WERI-Rb-1 (cell line): ENCODE measurements at regions not wholly inside any gene's neighbourhood (a gene's known extent, or its start where the extent isn't known, plus 50 kb on each side); places are given as distances from the start of the nearest gene placed in this dataset.

ENCODE experiments used
- DNase-seq: peaks from one replicate; pipeline ENCODE4 v3.0.0-alpha.2; 2020
- H3K27ac ChIP-seq: fragments of 250-450 bp; sonication (Bioruptor Pico); 2 replicates; pipeline ENCODE4 v1.5.1; 2020; ENCODE audit warnings: mild to moderate bottlenecking, moderate library complexity
- H3K27me3 ChIP-seq: fragments of 250-450 bp; sonication (Bioruptor Pico); 2 replicates; pipeline ENCODE4 v1.5.1; 2021; ENCODE audit warnings: mild to moderate bottlenecking, low read depth, moderate library complexity; ENCODE audit not compliant: insufficient read depth, severe bottlenecking
- H3K36me3 ChIP-seq: fragments of 250-450 bp; sonication (Bioruptor Pico); 2 replicates; pipeline ENCODE4 v1.5.1; 2020; ENCODE audit warnings: mild to moderate bottlenecking, moderate library complexity
- H3K4me3 ChIP-seq: 2 replicates; pipeline ENCODE4 v1.5.1; 2011; ENCODE audit warnings: low read depth, mild to moderate bottlenecking, control low read depth, low read length
- H3K9me3 ChIP-seq: fragments of 250-450 bp; sonication (Bioruptor Pico); 2 replicates; pipeline ENCODE4 v1.5.1; 2021; ENCODE audit warnings: mild to moderate bottlenecking, moderate library complexity; ENCODE audit not compliant: severe bottlenecking
- TF ChIP-seq, protein P1 (sequence below): IDR thresholded peaks from 2 replicates; pipeline ENCODE4 v1.5.1; 2011; ENCODE audit warnings: low read depth, mild to moderate bottlenecking, control low read depth, inconsistent platforms, low read length

DNA sequence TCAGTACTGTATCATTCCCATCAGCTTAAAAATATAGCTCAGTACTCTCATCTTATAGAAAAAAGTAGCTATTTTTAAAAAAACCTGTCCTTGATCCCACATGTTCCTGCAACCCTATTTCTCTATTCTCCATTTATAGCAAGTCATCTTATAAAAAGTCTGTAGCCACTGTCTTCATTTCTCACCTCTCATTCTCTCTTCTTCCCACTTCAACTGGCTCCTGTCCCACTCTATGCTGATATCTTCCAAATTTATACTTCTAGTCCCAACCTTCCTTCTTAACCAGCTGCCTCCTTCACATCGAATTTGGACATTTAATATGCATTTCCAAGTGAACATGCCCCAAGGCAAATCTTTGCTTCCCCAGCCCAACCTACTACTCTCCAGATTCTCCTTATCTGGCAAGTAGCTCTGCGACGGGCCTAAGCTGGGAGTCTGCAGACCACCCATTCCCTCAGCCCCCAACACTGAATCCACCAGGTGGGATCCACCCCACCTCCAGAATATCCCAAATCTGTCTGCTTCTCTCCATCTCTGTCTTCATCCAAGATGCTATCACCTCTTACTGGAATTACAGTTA lies 52.0 kb upstream of the TANC2 start:
- no peaks in the 10 kb centered on the region for H3K9me3 ChIP-seq
- H3K27ac ChIP-seq, result no peak overlapping the region
- TF ChIP-seq, protein P1, sequence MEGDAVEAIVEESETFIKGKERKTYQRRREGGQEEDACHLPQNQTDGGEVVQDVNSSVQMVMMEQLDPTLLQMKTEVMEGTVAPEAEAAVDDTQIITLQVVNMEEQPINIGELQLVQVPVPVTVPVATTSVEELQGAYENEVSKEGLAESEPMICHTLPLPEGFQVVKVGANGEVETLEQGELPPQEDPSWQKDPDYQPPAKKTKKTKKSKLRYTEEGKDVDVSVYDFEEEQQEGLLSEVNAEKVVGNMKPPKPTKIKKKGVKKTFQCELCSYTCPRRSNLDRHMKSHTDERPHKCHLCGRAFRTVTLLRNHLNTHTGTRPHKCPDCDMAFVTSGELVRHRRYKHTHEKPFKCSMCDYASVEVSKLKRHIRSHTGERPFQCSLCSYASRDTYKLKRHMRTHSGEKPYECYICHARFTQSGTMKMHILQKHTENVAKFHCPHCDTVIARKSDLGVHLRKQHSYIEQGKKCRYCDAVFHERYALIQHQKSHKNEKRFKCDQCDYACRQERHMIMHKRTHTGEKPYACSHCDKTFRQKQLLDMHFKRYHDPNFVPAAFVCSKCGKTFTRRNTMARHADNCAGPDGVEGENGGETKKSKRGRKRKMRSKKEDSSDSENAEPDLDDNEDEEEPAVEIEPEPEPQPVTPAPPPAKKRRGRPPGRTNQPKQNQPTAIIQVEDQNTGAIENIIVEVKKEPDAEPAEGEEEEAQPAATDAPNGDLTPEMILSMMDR, result no peak
- no peaks in the 10 kb centered on the region for H3K36me3 ChIP-seq
- no peaks in the 10 kb centered on the region for H3K27me3 ChIP-seq
- no peak for DNase-seq
- no peak overlapping the region for H3K4me3 ChIP-seq

DNA sequence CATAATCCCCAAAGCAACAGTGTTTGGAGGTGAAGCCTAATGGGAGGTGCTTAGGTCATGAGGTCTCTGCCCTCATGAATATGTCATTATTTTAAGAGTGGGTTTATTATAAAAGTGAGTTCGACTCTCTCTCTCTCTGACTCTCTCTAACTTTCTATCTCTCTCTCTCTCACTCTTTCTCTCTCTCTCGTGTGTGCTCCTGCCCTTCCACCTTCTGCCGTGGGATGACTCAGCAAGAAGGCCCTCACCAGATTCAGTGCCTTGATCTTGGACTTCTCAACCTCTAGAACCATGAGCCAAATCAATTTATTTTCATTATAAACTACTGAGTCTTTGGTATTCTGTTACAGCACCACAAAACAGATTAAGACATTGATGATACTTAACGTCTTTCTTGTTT lies 53.7 kb upstream of the TANC2 start:
- Histone ChIP-seq H3K27me3 (no peaks in the 10 kb centered on the region), H3K9me3 (no peaks in the 10 kb centered on the region), H3K4me3 (no peak overlapping the region), H3K36me3 (no peaks in the 10 kb centered on the region), H3K27ac (no peak overlapping the region)
- TF ChIP-seq, protein P1, result no peak
- no peak for DNase-seq

DNA sequence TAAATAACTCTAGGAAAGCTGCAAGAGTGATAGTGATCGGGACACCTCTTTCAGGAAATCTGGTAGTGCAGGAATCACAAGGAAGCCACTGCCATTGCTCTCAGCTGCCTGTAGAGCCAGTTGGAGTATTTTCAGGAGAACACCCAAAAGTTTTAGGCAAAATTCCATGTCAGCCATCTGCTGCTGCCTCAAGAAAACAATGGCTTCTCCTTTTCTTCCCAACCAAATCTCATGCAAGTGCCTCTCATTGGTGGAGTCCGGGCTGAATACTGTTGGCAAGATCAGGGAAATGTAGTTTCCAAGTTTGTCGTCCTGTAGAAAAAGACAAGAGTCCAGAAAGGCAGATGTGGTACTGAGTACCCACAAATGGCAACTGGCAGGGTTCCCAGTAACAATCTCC lies 54.9 kb upstream of the TANC2 start:
- no peak overlapping the region for H3K4me3 ChIP-seq
- no peaks in the 10 kb centered on the region for H3K9me3 ChIP-seq
- no peak for DNase-seq
- H3K27ac ChIP-seq, result no peak overlapping the region
- H3K27me3 ChIP-seq, result no peaks in the 10 kb centered on the region
- no peaks in the 10 kb centered on the region for H3K36me3 ChIP-seq
- TF ChIP-seq, protein P1, result no peak

GRCh38 chr17:62910277-62910676 lies 55.8 kb upstream of the TANC2 start:
- Histone ChIP-seq H3K4me3 (no peak overlapping the region), H3K27ac (no peak overlapping the region), H3K9me3 (no peaks in the 10 kb centered on the region), H3K36me3 (no peaks in the 10 kb centered on the region), H3K27me3 (no peaks in the 10 kb centered on the region)
- DNase-seq, result peak; percentile 54
- TF ChIP-seq, protein P1, result no peak

DNA sequence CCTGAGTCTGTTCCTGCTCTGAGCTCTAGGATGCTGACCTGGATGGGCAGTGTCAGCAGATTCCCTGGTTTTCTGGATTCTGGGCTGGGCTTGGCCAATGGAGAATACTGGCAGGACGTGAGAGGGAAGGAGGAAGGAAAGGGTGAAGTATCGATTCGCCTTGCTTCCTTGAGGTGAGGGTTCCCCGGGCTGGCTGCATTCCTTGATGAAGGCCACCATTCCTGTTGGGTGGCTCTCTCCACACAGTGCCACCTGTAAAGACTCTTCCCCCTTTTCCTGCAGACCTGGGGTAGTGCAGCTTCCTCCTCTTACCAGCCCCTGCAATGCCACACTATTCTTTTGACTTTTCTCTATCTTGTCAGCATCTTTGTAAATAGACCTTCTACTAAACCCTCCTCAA lies 58.1 kb upstream of the TANC2 start:
- DNase-seq, result no peak
- H3K27ac ChIP-seq, result no peak overlapping the region
- H3K9me3 ChIP-seq, result no peaks in the 10 kb centered on the region
- H3K4me3 ChIP-seq, result no peak overlapping the region
- H3K36me3 ChIP-seq, result no peaks in the 10 kb centered on the region
- no peaks in the 10 kb centered on the region for H3K27me3 ChIP-seq
- TF ChIP-seq, protein P1, result no peak

DNA sequence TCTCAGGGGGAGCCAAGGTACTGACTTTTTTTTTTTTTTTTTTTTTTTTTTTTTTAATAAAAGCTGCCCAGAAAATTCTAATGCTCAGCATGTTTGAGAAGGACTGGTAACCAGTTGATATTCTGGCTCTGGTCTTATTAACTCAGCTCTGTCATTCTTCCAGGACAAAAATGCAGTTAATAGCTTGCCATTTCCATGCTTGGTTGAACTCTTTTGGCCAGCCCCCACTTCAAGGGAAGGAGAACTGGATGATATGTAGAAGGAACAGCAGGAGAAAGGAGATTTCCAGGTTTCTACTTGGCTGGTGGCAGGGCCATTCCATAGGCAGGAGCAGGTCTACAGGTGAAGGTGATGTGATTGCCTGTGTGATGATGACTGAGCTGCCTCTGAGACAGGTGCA lies 59.2 kb upstream of the TANC2 start:
- Histone ChIP-seq H3K9me3 (no peaks in the 10 kb centered on the region), H3K27me3 (no peaks in the 10 kb centered on the region), H3K4me3 (no peak overlapping the region), H3K36me3 (no peaks in the 10 kb centered on the region), H3K27ac (no peak overlapping the region)
- TF ChIP-seq, protein P1, result no peak
- DNase-seq, result no peak
